OCI-M1 (cell line): ENCODE measurements at regions not wholly inside any gene's neighbourhood (a gene's known extent, or its start where the extent isn't known, plus 50 kb on each side); places are given as distances from the start of the nearest gene placed in this dataset.
"Not testable (repeated sequence)": the region's sequence is repeated elsewhere in the genome, so short reads cannot be mapped to it uniquely, and the experiment has no call there.

Source experiments
- DNase-seq: peaks from one replicate; lab custom pipeline; 2025; lab: John Stamatoyannopoulos, UW

- DNase-seq, result no peak
Measured at GRCh38 chr5:87746891-87747377, 334.2 kb upstream of the CCNH start.

GRCh38 chr5:87746341-87746740 lies 333.6 kb upstream of the CCNH start:
- DNase-seq, result no peak

- no peak for DNase-seq
Measured at GRCh38 chr5:87741881-87742280, 329.2 kb upstream of the CCNH start.

- DNase-seq, result no peak
Measured at GRCh38 chr5:87735923-87736322, 323.2 kb upstream of the CCNH start.

GRCh38 chr5:87733897-87734296 lies 321.2 kb upstream of the CCNH start:
- no peak for DNase-seq

DNA sequence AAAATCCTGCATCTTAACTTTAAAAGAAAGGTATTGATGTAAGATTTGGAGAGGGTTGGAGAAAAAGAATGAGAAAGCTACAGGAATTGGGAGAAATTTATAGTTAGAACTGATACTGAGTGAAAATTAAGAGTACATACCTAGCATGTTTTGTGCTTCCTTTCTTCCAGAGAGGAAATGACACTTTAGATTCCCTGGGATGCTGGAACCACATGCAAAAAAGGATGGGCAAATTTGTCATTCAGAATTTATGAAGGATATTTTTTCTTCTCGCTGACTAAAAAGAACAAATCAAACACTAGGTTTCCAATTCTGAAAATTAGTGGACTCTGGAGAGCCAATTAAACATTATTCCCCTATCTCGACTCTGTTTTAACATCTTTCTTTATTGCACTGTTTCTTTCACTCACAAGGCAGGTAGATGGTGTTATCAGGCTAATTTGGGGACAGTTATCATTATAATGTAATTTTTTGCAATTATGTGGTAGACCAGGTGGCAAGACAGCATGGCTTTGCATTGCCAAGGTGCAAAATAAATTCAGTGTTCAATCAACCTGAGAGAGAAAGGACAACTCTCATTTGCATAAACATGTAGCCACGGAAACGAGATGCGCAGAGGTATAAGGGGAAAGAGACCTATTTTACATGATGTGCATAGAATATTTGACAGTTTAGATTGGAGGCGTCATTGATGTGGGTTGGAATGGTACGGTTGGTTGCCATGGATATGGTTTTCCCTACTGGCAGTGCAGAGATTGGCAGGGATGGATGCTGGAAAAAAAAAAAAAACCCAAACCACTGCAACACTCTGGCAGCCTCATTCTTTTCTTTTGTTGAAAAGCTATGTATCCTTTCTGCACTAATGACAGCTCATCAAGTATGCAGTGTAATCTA lies 320.4 kb upstream of the CCNH start:
- DNase-seq, result no peak

DNA sequence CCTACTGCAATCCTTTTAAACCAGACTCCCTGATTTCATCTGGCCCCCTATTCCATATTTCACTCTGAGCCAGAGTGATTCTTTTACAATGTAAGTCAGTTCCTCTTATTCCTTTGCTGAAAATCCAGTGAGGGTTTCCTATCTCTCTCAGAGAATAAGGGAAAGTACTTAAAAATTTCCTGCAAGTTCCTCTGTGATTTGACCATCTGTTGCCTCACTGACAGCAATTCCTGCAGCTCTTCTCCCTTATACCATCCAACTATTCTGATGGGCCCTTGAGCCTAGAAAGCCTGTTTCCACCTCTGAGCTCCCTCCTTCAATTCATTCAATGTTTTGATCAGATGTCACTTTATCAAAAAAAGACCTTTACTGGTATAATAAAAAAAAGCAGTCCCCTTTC lies 317.1 kb upstream of the CCNH start:
- peak; percentile 7 for DNase-seq

GRCh38 chr5:87722286-87722685 lies 309.6 kb upstream of the CCNH start:
- no peak for DNase-seq

- DNase-seq, result not testable (repeated sequence)
Measured at GRCh38 chr5:87718224-87718925, 305.6 kb upstream of the CCNH start.

- DNase-seq, result no peak
Measured at GRCh38 chr5:87717761-87718160, 305.0 kb upstream of the CCNH start.

GRCh38 chr5:87705876-87706275 lies 293.1 kb upstream of the CCNH start:
- DNase-seq, result no peak

- peak; percentile 73 for DNase-seq
Measured at GRCh38 chr5:87686975-87687374, 274.2 kb upstream of the CCNH start.

- DNase-seq, result no peak
Measured at GRCh38 chr5:87686018-87686417, 273.3 kb upstream of the CCNH start.

DNA sequence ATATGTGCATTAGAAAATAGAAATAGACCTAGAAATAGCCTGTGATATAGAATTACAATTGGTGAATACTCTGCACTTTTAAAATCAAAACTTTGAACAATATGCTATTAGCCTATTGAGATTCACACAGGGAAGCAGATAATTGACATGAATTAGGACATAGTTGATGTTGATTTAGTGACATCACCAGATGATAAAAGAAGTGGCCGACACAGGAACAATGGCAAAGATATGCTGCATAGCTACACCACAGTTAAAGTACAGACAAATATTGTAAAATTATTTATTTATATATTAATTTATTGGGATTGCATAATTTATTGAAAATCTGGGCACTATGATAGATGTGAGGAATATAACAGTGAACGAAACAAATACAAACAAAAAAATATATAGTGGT lies 261.5 kb upstream of the CCNH start:
- DNase-seq, result no peak

DNA sequence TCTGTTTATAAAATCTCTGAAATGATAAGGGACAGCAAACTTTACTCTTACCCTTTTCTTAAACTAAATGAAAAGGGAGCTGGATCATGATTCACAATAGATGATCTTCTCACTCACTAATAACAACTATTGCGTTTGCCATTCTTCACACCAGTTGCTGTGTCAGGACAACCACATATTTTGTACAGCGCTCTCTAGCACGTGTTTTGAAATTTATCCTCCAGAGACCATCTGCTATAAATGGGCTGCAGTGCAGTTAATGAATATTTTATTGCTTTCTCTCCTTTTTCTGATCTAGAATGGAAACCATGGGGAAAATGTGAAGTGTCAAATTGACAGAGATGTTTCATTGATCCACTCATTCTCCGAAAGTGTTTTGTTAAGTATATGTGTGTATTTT lies 258.4 kb upstream of the CCNH start:
- no peak for DNase-seq

DNA sequence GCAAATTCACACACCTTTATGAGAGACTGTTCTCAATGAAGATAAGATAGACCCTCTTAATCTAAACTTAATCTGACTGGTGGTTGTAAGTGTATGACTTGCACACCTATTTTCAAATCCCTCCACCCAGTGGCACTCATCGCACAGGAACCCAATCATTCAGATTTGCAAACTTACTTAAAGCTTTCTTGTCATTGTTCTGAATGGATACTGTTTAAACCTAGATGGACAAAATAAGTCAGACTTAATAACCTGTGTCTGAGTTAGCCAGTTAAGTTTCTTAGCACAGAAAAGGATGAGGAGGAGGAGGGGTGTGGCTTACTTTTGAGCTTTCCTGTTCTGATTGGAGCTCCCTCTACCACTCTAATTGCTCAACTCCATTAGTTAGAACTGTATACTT lies 252.4 kb upstream of the CCNH start:
- no peak for DNase-seq

- DNase-seq, result no peak
Measured at GRCh38 chr5:87661784-87662566, 249.2 kb upstream of the CCNH start.

GRCh38 chr5:87653242-87653641 lies 240.5 kb upstream of the CCNH start:
- DNase-seq, result no peak

GRCh38 chr5:87650284-87650683 lies 237.6 kb upstream of the CCNH start:
- no peak for DNase-seq

GRCh38 chr5:87649455-87649854 lies 236.7 kb upstream of the CCNH start:
- DNase-seq, result no peak

DNA sequence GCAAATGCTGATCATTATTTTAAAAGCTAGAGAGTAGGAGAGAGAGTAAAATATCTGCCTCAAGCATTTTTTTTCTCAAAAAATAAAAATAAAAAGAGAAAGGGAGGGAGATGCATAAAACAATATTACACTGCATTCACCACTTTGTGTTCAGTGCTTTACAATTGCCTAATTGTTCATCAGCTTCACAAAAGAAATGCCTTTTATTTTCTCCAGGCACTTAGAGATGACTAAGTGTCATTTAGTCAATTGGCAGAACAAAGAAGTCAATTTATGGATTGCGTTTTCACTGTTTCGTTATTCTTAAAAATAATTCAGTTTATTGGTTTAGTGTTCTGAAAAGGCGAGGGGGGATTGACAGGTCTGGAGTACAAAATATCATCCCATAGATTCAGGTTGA lies 232.5 kb upstream of the CCNH start:
- no peak for DNase-seq

DNA sequence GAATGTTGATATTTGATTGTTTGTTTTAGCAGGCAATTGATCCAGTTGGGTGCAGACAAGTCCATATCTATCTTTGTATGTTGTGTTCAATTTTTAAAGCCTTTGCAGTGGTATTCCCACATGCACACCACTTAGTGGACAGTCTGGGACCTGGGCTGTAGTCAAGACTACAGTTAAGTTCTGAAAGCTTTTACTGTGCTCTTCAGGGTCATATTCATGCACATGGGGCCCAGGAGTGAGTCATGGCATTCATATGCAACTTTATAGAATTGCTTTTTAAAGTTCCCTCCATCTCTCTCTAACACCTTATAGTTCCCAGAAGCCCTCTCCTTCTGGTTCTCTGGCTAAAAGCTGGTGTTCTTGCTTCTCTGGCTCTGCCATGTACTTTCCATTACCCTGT lies 228.2 kb upstream of the CCNH start:
- no peak for DNase-seq

- no peak for DNase-seq
Measured at GRCh38 chr5:87627363-87627762, 214.6 kb upstream of the CCNH start.
